SKM-1 (cell line): ENCODE measurements at regions not wholly inside any gene's neighbourhood (a gene's known extent, or its start where the extent isn't known, plus 50 kb on each side); places are given as distances from the start of the nearest gene placed in this dataset.

ENCODE experiments used
- DNase-seq: peaks from one replicate; lab custom pipeline; 2025; ENCODE audit not compliant: unreplicated experiment; lab: John Stamatoyannopoulos, UW

DNA sequence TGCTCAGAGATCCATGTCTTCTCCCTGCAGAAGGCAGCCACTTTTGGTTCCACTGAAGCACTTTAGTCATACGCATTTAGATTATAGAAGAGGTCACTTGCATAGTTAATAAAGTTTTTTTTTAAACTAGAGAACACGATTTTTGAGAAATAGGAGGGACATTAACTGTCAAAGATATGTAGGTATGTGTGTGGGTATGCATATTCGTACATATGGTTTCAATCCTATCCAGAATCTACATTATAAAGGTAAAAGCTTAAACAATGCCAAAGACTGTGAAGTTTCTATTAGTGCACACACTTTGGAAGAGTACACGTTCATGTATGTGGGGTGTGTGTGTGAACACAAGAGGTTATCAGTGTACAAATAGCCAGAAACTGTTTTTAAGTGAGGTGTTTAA is 103.2 kb downstream of the BTBD3 start:
- no peak for DNase-seq

GRCh38 chr20:12022126-12022525 is 104.4 kb downstream of the BTBD3 start:
- DNase-seq = no peak

GRCh38 chr20:12023194-12023795 is 105.6 kb downstream of the BTBD3 start:
- no peak for DNase-seq

- DNase-seq = no peak
These were observed 111.1 kb downstream of the BTBD3 start for GRCh38 chr20:12028771-12029170.

DNA sequence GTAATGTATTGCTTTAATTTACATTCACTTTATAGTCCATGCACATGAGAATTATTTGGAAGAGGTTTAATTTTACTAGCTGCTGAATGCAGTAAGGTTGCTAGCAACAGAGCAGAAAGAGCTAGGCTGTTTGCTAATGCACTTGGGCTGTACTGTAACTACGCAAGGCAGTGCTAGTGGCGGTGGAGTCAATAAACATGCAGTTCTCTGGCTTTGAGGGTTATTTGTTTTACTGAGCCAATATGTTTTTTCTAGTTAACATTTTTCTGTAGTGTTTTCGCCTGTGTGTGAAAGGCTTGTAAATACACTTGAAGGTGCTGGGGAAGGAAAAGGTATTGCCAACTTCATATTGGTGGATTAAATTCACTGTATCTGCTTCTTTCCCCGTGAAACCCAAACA is 112.8 kb downstream of the BTBD3 start:
- no peak for DNase-seq

DNA sequence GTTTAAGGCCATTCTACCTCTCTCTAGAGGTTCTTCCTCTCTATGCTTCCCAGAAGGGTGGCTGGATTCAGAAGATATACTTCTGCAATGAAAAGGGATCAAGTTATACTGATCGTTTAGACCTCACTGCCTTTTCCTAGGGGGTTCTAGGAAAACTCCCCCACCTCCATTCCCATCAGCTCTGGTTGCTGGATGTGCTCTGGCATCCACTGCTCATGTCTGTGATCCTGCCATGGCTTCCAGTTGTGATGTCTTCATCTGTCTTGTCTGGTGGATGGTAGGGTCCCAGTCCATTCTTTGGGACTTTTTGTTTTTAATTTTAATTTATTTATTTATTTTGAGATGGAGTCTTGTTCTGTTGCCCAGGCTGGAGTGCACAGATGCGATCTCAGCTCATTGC is 118.4 kb downstream of the BTBD3 start:
- no peak for DNase-seq

GRCh38 chr20:12037521-12037920 is 119.8 kb downstream of the BTBD3 start:
- DNase-seq = no peak

- no peak for DNase-seq
These were observed 122.6 kb downstream of the BTBD3 start for GRCh38 chr20:12040261-12040660.

DNA sequence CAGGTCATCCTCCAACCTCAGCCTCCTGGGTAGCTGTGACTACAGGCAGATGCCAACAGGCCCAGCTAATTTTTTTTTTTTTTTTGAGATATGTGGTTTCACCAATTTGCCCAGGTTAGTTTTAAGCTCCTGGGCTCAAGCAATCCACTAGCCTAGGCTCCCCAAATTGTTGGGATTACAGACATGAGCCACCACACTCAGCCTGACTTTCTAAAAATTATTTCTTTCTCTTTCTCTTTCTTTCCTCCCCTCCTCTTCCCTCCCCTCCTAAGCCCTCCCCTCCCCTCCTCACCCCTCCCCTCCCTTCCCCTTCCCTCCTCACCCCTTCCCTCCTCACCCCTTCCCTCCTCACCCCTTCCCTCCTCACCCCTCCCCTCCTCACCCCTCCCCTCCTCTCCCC is 127.3 kb downstream of the BTBD3 start:
- DNase-seq = no peak

DNA sequence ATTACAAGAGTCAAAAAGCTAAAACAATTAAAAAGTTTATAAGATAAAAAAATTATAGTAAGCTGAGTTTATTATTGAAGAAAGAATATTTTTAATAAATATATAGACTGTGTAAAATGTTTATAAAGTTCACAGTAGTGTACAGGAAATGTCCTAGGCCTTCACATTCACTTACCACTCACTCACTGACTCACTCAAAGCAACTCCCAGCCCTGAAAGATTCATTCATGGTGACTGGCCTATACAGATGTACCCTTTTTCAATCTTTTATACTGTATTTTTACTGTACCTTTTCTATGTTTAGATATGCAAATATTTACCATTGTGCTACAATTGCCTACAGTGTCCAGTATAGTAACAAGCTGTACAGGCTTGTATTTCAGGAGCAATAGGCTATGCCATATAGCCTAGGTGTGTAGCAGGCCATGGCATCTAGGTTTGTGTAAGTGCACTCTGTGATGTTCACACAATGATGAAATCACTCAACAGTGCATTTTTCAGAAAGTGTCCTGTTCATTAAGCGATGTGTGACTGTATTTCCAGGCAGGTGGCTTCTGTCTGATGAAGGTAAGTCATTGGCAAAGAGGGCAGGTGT is 130.2 kb downstream of the BTBD3 start:
- no peak for DNase-seq

DNA sequence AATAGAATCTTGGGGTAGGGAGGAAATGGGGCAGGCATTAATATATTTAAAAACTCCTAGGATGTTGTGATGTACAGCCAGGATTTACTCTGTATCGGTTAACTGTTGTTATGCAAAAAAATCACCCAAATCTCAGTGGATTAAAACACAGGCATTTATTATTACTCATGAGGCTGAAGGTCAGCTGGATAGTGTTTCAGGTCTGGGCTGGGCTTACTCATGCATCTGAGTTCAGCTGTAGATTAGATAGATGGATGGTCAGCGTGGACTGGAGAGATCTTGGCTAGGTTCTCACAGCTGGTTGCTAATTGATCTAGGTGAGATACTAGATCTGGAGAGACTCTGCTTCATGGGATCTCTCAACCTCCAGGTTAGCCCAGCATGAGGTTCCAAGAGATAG is 131.4 kb downstream of the BTBD3 start:
- DNase-seq = no peak

DNA sequence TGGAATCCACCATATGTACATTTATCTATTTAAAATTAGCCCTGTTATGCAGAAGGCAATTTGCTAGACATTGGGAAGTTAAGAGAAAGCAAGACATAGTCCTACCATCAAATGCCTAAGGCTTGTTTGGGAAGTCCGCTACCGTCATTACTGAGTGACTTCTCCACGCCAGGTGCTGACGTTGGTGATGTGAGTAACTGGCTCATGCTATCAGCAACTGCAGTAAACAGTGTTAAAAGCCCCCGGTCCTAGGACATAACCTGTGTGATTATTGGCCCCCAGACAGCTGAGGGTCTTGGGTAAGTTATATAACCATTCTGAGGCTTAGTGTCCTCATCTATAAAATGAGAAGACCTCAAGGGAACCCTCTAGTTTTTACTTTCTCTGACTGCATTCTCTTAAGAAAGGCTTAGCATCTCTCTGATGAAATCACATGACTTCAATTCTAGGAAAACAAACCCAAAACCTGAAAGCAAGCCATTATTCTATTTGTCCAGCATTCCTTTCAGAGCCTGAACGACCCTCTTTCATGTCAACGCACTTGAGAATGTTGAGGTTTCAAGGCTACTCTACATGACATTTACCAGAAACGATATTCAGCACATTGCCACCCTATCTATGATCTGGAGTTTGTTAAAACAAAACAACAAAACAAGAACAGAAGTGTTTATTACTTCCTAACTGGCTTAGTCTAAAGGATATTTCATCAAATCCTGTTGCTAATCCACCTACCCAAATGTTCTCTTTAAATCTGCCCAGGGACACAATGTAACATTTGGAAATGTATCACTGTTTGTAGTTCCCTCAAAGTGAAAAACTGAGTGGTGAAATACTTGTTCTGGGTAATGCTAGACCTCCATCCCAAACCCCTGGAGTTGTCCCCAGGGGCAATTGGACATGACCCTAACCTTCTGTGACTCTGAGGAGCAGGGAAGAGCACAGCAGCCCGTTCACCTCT is 133.8 kb downstream of the BTBD3 start:
- DNase-seq = no peak

- peak; percentile 56 for DNase-seq
These were observed 135.7 kb downstream of the BTBD3 start for GRCh38 chr20:12053353-12053752.

- no peak for DNase-seq
These were observed 136.9 kb downstream of the BTBD3 start for GRCh38 chr20:12054556-12054955.

- no peak for DNase-seq
These were observed 137.5 kb downstream of the BTBD3 start for GRCh38 chr20:12055161-12055560.

- no peak for DNase-seq
These were observed 139.1 kb downstream of the BTBD3 start for GRCh38 chr20:12056839-12057238.

- DNase-seq = no peak
These were observed 140.1 kb downstream of the BTBD3 start for GRCh38 chr20:12057778-12058177.

DNA sequence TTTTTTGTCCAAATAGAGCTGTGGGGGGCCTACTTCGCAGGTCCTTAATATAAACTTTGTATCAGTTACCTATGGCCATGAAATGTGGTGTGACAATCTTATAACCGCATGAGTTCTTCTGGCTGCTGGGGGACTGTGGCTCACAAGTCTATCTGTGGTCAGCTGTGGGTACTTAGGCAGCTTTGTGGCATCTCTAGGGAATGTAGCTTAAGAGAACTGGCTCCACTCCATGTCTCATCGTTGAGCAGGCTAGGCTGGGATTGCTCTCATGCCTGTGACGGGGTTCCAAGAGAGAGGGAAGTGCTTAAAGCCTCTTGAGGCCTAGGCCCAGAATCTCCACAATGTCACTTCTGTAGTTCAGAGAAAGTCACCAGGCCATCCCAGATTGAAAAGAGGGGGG is 140.5 kb downstream of the BTBD3 start:
- DNase-seq = no peak

DNA sequence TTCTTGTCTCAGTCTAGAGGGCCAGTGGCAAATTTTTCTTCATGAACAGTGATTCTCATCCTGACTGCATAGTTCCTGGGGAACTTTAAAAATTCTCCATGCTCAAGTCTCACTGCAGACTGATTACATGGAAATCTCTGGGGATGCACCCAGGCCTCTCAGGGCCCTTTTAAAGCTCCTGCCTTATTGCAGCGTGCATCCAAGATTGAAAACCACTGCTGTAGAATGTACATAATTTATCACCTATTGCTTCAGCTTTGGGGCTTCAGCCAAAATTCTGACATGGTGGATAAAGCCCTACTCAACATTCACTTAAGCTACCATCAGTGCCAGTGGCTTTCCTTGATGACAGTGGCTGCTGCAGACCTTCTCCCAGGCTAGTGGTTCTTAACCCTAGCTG is 143.8 kb downstream of the BTBD3 start:
- no peak for DNase-seq

DNA sequence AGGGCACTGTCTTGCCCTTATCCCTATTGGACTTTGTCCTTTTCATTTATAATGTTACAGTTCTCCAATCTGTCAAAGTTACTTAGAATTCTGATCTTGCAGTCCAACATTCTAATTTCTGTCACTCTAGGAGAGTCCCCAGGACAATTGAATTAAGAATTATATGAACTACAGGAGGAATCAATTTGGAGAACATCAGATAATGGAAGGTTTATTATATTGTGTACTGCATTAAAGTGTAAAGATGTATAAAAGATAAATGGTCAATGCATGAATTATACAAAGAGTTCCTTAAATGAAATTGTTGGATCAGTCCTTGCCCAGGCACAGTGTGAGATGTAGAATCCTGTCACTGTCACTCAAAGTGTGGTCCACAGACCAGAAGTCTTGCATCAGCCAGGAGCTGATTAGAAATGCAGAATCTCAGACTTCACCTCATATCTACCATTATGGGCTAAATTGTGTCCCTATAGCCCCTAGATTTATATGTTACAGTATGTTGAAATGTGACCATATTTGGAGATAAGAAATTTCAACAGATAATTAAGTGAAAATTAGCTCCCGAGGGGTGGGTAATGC is 145.5 kb downstream of the BTBD3 start:
- DNase-seq = no peak

- DNase-seq = no peak
These were observed 146.8 kb downstream of the BTBD3 start for GRCh38 chr20:12064540-12064939.

- no peak for DNase-seq
These were observed 150.0 kb downstream of the BTBD3 start for GRCh38 chr20:12067686-12068085.
